ENCODE measurements at regions not wholly inside any gene's neighbourhood (a gene's known extent, or its start where the extent isn't known, plus 50 kb on each side); places are given as distances from the start of the nearest gene placed in this dataset.

DNA sequence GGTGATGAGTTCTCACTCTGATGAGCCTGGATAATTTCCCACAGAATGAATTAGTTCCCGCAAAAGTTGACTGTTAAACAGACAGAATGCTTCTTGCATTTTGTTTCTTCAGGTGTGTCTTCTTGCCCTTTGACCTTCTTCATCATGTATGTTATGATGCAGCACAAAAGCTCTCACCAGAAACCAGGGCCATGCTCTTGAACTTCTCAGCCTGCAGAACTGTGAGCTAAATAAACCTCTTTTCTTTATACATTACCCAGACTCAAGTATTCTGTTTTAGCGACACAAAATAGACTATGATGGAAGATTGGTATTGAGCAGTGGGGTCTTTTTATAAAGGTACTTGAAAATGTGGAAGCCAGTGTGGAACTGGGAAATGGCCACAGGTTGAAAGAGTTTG lies 95.2 kb upstream of the TNS3 start:
- Histone ChIP-seq H3K4me1 (peaks cover 35% of the 10 kb centered on the region), H3K9me3 (peaks cover 12% of the 10 kb centered on the region), H3K36me3 (ENCODE audit: control insufficient read depth, insufficient read depth, low read length) (no peaks in the 10 kb centered on the region), H3K4me3 (ENCODE audit: low read depth, low read length) (no peak overlapping the region), H3K27me3 (replicated peaks; ENCODE audit: control insufficient read depth, insufficient read depth, low read length) (no peaks in the 10 kb centered on the region)
- no peaks in the 10 kb centered on the region for H3K27me3 Mint-ChIP-seq (ENCODE audit: insufficient read depth, unreplicated experiment)
- no peak for DNase-seq
- H3K27ac Mint-ChIP-seq (ENCODE audit: unreplicated experiment), result peak overlapping the region; percentile 48
- no TSS peak for BruUV-seq (replicated peaks)
- POLR2A ChIA-PET, result no interaction called here
- TF ChIP-seq, protein P1, sequence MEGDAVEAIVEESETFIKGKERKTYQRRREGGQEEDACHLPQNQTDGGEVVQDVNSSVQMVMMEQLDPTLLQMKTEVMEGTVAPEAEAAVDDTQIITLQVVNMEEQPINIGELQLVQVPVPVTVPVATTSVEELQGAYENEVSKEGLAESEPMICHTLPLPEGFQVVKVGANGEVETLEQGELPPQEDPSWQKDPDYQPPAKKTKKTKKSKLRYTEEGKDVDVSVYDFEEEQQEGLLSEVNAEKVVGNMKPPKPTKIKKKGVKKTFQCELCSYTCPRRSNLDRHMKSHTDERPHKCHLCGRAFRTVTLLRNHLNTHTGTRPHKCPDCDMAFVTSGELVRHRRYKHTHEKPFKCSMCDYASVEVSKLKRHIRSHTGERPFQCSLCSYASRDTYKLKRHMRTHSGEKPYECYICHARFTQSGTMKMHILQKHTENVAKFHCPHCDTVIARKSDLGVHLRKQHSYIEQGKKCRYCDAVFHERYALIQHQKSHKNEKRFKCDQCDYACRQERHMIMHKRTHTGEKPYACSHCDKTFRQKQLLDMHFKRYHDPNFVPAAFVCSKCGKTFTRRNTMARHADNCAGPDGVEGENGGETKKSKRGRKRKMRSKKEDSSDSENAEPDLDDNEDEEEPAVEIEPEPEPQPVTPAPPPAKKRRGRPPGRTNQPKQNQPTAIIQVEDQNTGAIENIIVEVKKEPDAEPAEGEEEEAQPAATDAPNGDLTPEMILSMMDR (IDR thresholded peaks at IDR 0.05; ENCODE audit: insufficient read depth in 1 of 2, low read depth in 1 of 2, low read length in 1 of 2, severe bottlenecking in 1 of 2, unreplicated experiment in 1 of 2), result no peak
- peaks cover 52% of the 10 kb centered on the region for H3K4me1 Mint-ChIP-seq (ENCODE audit: low read depth, unreplicated experiment)
- CTCF ChIA-PET, result no interaction called here
- H3K4me3 Mint-ChIP-seq (ENCODE audit: unreplicated experiment), result no peak overlapping the region
- peaks cover 11% of the 10 kb centered on the region for H3K9me3 Mint-ChIP-seq (ENCODE audit: unreplicated experiment)
- no peaks in the 10 kb centered on the region for H3K36me3 Mint-ChIP-seq (ENCODE audit: insufficient read depth, unreplicated experiment)
- intact Hi-C loops (cut with micrococcal nuclease; ENCODE audit: unreplicated experiment), result no loop called here

DNA sequence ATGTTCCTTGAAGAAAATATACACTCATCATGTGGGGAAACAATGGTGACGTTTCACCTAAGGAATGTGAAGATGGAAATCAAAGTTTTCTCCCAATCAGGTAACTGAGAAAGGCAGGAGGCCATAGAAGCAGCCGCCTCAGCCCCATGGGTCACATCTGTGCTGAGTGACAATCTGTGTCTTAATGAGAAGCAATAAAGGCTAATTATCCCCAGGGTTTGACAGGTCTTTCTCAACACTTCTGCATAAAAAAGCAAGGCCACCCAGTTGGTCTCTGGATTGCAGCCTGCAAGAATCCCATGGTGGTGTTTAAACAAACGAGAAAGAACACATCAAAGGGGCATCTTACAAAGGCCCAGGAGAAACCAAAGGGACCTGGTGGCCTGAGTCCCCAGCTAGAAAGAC lies 91.1 kb upstream of the TNS3 start:
- Mint-ChIP-seq H3K4me1 (ENCODE audit: low read depth, unreplicated experiment) (peaks cover 62% of the 10 kb centered on the region), H3K27ac (ENCODE audit: unreplicated experiment) (peak overlapping the region; percentile 45), H3K36me3 (ENCODE audit: insufficient read depth, unreplicated experiment) (no peaks in the 10 kb centered on the region), H3K9me3 (ENCODE audit: unreplicated experiment) (peaks cover 11% of the 10 kb centered on the region), H3K27me3 (ENCODE audit: insufficient read depth, unreplicated experiment) (no peaks in the 10 kb centered on the region), H3K4me3 (ENCODE audit: unreplicated experiment) (no peak overlapping the region)
- CTCF ChIA-PET, result no interaction called here
- Histone ChIP-seq H3K4me3 (ENCODE audit: low read depth, low read length) (no peak overlapping the region), H3K36me3 (ENCODE audit: control insufficient read depth, insufficient read depth, low read length) (no peaks in the 10 kb centered on the region), H3K4me1 (peaks cover 33% of the 10 kb centered on the region), H3K27me3 (replicated peaks; ENCODE audit: control insufficient read depth, insufficient read depth, low read length) (no peaks in the 10 kb centered on the region), H3K9me3 (peaks cover 10% of the 10 kb centered on the region)
- no TSS peak for BruUV-seq (replicated peaks)
- POLR2A ChIA-PET, result no interaction called here
- intact Hi-C loops (cut with micrococcal nuclease; ENCODE audit: unreplicated experiment), result loop anchor here (2.0 kb wide), 1 partner anchor 20 kb away; no protein-coding TSS in a partner anchor
- no peak for DNase-seq
- TF ChIP-seq, protein P1 (IDR thresholded peaks at IDR 0.05; ENCODE audit: insufficient read depth in 1 of 2, low read depth in 1 of 2, low read length in 1 of 2, severe bottlenecking in 1 of 2, unreplicated experiment in 1 of 2), result no peak

DNA sequence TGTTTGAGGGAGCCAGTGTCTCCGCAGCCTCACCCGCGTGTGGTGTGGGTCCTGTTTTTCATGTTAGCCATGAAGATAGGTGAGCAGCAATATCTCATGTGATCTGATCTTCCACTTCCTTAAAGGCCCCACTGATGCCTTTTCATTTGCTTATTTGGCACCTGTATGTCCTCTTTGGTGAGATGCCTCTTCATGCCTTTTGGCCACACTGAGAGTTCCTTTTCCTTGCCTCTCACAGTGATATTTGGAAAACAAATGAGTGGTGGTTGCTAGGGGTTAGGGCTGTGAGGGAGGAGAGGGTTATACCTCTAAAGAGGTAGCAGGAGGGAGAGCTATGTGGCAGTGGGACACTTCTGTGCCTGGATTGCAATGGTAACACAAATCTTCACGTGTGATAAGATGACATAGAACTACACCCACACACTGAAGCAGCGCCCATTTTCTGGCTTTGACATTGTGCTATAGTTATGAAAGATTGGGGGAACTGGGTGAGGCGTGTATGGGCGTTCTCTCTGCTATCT lies 90.4 kb upstream of the TNS3 start:
- no TSS peak for BruUV-seq (replicated peaks)
- peaks cover 56% of the 10 kb centered on the region for H3K4me1 Mint-ChIP-seq (ENCODE audit: low read depth, unreplicated experiment)
- Histone ChIP-seq H3K9me3 (peaks cover 9% of the 10 kb centered on the region), H3K27me3 (replicated peaks; ENCODE audit: control insufficient read depth, insufficient read depth, low read length) (no peaks in the 10 kb centered on the region), H3K36me3 (ENCODE audit: control insufficient read depth, insufficient read depth, low read length) (no peaks in the 10 kb centered on the region; the same call in 1 of the 2 replicates), H3K4me3 (ENCODE audit: low read depth, low read length) (no peak overlapping the region), H3K4me1 (peaks cover 27% of the 10 kb centered on the region)
- no peak overlapping the region for H3K4me3 Mint-ChIP-seq (ENCODE audit: unreplicated experiment)
- peak overlapping the region; percentile 45 for H3K27ac Mint-ChIP-seq (ENCODE audit: unreplicated experiment)
- no peaks in the 10 kb centered on the region for H3K36me3 Mint-ChIP-seq (ENCODE audit: insufficient read depth, unreplicated experiment)
- H3K27me3 Mint-ChIP-seq (ENCODE audit: insufficient read depth, unreplicated experiment), result no peaks in the 10 kb centered on the region
- POLR2A ChIA-PET, result no interaction called here
- no peak for DNase-seq
- TF ChIP-seq, protein P1 (IDR thresholded peaks at IDR 0.05; ENCODE audit: insufficient read depth in 1 of 2, low read depth in 1 of 2, low read length in 1 of 2, severe bottlenecking in 1 of 2, unreplicated experiment in 1 of 2), result no peak
- intact Hi-C loops (cut with micrococcal nuclease; ENCODE audit: unreplicated experiment), result loop anchor here (2.0 kb wide), 1 partner anchor 20 kb away; no protein-coding TSS in a partner anchor
- peaks cover 6% of the 10 kb centered on the region for H3K9me3 Mint-ChIP-seq (ENCODE audit: unreplicated experiment)
- CTCF ChIA-PET, result interaction anchor here (0.5 to 0.6 kb wide), 2 partner anchors 19 to 68 kb away, joined by 4 to 5 read pairs; no protein-coding TSS in a partner anchor
